ELF-1 (cell line): ENCODE measurements at regions not wholly inside any gene's neighbourhood (a gene's known extent, or its start where the extent isn't known, plus 50 kb on each side); places are given as distances from the start of the nearest gene placed in this dataset.
"Not testable (repeated sequence)": the region's sequence is repeated elsewhere in the genome, so short reads cannot be mapped to it uniquely, and the experiment has no call there.

Source experiments
- DNase-seq: peaks from one replicate; pipeline ENCODE4 v3.0.0-alpha.2; 2016; ENCODE audit warnings: low read depth, low spot score

DNA sequence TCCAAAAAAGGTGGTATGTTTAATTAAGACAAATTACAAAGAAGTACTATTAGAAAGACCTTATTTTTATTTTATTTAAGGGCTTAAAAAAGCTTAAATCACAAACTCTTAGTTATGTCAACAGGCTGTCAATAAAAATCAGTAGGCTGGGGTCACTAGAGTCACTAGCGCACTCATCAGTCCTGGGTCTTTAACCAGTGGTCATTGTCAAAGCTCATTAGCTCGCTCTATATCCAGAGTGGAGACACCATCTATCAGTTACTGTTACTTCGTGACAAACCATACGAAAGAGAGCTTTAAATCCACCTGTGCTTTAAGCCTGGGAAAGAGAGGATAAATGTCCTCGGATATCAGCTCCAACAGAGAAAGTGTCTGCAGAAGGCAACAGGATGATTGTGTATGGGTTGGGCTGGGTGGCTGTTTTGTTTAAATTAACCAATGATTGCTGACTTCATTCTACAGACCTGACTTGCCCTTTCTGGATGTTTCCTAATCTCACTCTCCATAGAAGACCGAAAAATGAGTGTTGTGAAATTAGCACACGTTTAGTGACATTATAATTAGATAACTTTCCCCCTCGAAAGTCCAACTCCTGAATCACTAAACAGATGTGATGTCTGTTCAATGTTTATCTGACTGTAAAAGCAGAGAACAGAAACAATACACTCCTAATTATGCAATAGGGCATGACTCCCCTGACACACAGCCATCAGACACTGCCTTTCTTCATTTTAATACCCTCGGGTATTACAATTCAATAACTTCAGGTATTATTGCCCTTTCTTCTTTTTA lies 123.6 kb upstream of the TNPO1 start:
- DNase-seq: no peak

DNA sequence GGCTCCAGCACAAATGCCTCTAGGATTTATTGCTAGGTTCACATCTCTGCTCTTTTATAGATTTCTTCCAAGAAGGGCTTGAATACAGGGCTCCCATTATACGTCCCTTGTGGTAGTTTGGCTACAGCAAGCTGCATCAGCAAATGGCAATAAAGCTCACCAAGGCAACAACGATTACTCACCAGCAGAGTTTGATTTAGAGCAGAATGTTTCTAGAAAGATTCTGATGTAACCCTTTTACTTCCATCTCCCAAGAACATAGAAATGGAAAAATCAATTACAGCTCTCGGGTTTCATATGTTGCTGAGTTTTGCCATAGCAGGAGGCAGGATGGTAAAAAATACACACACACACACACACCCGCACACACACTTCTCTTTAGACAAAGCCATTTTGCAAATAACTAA lies 124.2 kb upstream of the TNPO1 start:
- no peak for DNase-seq

DNA sequence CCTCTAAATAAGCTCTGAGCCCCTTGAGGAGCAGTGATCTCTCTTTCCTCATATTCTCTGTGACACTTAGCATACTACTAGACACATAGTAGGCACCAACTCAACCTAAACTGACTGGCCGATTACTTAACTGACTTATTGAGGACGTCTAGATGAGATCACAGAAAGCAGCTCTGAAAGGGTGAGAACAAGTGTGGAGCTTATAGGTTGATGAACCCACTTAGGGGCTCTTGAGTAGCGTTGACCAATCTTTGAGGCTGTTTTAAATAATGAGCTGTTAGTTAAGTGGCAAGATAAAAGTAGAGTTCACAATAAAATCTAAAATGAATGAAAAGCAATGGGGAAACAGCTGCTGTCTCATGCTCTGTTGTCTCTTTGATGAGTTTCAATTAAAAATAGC lies 124.7 kb upstream of the TNPO1 start:
- no peak for DNase-seq

DNA sequence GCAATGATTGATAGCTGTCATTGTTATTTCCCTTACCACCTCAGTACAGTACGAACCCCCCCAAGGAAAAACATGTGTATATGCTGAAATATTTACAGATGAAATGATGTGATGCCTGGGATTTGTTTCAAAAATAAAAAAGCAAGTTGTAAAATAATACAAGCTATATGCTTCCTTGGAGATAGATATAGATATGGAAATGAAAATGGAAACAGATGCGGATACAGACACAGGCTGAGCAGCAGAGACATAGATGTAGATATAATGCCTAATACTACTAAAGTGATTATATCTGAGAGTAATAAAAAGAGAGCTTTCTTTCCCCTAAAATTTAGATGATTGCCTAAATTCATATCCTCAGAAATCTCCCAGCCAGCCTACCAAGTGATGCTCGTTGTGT lies 127.5 kb upstream of the TNPO1 start:
- no peak for DNase-seq

DNA sequence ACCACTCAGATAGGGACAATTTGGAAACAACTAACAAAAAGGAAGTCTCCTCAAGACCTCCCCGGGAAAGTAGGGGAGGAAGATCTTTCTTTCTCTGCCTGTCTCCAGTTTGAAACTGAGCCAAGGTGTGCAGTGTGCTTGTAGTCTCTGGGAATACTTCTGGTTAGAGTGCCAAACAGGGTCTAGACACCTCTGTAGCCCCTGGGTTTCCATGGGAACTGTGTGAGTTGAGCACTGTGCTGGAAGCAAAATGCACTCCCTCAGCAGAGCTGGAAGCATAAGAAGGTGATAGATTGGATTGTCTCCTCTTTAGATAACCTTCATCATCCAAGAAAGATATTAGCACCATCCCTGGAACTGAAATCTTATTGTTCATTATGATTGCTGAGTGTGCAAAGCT lies 129.2 kb upstream of the TNPO1 start:
- DNase-seq: no peak

DNA sequence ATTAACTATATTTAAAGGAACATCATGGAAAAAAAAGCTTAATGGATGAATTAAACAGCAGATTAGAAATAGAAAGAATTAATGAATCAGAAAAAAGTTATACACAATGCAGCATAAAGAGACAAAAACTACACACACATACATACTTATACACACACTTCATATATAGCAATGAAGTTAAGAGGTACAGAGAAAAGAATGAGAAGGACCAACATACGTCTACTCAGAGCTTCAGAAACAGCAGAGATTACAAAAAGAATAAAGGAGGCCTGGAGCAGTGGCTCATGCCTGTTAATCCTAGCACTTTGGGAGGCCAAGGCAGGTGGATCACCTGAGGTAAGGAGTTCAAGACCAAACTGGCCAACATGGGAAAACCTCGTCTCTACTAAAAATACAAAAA lies 133.9 kb upstream of the TNPO1 start:
- DNase-seq: no peak

DNA sequence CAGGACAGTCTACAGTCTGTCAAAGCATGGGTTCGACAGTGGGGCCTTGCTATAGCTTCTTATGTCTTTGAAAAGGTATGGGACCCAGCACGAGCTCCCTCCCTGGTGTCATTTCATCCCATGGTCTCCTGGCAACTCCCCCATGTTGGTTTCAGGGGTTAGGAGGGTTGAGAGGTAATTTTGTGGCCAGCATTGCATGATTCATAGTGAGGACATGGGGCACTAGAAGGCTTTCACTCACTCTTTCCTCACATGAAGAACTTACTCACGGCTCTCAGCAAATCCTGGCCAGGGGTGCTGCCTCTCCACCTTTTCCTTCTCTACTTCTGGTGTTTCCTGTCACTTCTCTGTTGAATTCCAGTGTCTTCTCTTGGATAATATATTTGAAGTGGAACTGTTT lies 134.7 kb upstream of the TNPO1 start:
- DNase-seq: no peak

DNA sequence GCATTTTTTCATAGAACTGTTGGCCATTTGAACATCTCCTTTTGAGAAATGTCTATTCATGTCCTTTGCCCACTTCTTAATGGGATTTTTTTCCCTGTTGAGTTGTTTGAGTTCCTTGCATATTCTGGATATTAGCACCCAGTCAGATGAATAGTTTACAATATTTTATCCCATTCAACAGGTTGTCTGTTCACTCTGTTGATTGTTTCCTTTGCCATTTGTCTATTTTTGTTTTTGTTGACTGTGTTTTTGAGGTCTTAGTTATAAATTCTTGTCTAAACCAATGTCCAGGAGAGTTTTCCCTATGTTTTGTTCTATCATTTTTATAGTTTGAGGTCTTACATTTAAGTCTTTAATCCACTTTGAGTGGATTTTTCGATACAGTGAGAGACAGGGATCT lies 139.0 kb upstream of the TNPO1 start:
- no peak for DNase-seq

DNA sequence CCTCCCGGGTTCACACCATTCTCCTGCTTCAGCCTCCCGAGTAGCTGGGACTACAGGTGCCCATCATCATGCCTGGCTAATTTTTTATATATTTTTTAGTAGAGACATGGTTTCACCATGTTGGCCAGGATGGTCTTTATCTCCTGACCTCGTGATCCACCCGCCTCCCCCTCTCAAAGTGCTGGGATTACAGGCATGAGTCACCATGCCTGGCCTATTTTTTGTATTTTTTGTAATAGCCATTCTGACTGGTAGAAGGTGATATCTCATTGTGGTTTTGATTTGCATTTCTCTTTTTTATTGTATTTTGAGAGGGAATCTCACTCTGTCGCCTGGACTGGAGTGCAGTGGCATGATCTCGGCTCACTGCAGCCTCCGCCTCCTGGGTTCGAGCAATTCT lies 139.6 kb upstream of the TNPO1 start:
- DNase-seq: not testable (repeated sequence)

DNA sequence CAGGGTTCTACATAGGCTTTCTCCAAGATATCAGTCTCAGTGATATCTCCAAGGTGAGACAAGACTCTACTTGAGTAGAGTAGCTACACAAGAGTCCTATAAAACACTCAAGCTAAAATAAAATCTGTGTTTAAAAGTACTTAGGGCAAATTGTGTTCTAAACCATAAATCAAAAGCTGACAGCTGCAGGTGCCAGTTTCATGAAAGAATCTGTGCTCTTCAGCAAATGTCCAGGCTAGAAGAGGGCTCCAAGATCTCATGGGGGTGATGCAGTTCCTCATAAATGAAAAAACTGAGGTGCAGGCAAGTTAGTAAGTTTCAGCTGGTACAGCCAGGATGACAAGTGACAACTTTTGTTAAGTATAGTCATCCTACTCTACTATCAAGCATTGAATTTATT lies 142.8 kb upstream of the TNPO1 start:
- no peak for DNase-seq

DNA sequence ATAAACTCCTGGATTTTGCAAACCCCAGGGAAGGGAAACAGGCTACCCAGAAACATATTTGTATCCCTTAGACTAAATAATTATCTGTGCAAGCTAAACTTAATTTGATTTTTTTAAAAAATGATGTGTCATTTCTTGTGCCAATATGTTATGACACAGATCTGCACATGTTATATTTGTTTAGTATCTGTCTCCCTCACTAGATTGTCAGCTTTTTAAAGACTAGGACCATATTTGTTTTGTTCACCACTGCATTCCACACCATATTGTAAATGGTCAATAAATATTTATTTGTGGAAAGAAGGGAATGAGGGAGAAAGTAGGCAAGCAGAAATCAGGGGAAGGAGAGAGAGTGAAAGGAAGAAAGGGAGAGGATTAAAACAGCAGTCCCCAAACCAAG lies 143.3 kb upstream of the TNPO1 start:
- no peak for DNase-seq

DNA sequence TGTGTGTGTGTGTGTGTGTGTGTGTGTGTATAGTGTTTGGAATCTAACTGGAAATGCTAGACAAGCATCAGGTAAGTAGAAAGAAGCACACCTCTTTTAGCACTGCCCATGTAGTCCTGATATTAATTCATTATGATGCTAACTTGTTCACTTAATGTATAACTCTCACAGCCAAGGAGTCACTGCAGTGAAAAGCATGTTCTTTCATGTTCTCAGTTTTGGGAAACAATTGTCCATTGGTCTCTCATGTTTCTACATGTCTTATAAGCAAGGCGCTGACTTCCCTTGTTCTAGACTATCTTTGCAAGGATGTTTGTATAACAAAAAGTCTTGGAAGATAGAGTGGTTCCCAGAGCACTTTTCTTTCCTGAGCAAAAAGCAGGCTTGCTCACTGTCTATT lies 148.8 kb upstream of the TNPO1 start:
- DNase-seq: no peak

DNA sequence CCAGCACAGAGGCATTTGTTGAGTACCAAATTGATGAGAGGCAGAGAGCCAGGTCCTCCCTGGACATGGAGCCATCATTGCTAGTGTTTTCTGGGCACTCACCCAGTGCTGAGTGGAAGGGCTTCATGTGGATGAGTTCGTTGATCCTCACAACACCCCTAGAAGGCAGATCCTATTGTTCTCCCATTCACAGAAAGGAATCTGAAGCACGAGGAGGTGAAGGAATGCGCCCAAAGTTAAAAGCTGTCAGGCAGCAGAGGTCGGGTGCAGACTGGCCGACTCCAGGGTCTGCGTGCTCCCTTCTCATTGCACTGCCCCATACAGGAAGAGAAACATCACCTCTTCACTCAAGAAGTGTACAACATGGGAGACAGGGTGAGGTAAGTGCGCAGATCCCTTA lies 153.5 kb upstream of the TNPO1 start:
- DNase-seq: peak; percentile 40

DNA sequence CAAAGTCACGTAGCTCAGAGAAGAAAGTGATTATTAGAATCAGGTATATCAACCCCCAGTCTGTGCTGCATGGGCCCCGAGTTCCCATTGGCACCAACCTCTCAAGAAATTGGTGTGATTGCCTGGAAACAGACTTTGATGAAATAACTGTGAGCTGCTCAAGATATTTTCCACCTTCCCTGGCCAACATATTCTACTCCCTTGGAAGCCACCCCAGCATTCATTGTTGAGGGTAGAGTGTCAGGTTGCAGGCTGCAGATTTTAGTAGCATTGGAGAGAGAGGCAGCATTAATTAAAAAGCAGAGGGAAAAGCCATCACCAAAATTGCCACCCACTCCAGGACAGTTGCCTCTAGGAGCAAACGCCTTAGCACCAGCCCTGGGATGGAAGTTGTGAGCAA lies 154.2 kb upstream of the TNPO1 start:
- DNase-seq: no peak

DNA sequence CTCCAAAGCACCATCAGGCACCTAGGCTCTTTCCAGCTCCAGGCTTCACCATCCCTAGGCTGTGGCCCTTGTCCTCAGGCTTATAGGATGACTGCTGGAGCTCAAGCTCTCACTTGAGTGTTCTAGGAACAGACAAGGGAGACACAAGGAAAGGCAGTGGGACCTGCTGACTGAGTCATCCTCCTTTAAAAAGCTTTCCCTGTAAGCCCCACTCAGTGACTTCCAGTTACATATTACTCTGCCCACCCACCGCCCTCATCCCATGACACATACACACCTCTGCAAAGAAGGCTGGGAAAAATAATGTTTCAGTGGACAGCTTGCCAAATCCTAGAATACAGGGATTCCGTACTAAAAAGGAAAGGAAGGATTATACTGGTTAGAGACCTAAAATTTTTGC lies 154.2 kb upstream of the ZNF366 start:
- DNase-seq: no peak

DNA sequence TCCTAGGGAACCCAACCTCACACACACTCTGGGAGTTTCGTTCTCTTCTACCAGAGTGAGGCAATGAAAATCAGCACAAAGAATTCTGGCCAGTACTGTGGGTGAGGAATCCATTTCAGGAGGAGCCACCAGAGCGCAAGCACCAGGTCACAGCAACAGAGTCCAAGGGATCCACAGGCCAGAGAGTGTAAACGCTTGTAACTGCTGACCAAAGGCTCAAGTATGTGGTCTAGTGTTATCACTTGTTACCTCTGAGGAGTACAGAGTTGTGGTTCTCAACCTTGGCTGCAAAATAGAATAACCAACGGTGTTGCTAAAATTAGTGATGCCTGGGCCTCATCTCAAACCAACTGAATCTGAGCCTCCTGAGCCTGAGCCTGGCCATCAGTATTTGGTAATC lies 152.5 kb upstream of the ZNF366 start:
- no peak for DNase-seq

DNA sequence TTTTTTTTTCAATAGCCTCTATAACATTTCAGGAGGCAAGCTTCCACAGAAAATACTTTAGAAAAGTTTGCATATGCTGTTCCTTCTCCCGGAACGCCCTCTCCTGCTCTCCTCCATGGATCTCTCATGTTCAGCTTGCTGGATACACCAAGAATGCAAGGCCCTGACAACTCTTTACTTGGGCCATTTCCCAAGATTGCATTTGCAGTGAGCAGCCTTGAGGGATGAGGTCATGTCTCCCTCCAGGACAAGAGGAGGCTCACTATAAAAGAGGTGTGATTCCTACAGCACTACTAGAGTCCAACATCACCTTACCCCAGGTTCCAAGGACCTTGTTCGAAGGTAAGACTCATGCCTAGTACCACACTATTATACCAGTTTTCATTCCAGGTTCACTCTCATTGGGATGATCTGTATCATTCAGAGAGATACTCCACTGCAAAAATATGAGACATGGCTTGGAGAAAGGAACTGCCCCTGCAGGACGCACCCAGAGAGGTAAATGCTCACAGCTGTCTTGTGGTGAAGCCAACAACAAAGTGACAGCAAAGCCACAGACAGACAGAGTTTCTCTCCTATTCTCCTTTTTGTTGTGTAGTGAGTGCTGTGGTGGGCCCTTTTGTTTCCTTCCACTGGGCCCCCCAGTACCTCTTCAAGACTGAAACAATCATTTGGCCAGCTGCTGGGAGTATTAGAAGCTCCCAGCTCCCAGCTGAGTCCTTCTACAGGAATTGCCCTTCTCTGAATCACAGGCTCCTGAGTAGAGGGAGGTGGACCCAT lies 151.7 kb upstream of the ZNF366 start:
- no peak for DNase-seq

DNA sequence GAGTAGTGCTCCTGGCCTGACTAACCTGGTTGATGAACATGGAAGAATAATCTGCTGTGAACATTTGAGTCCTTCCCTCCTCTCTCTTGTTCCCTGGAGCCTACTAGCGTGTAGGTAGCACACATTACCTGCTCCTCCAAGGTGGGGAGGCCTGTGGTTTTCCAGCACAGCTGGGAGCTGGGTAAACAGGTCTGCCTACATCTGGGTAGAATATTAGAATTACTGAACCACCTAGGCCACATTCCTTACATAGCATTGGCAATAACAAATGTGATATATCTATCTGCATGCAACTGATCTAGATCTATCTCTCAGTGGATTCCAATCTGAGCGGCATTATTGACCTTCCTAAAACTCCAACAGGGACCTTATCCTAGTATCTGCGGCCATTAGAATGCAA lies 151.0 kb upstream of the ZNF366 start:
- no peak for DNase-seq

DNA sequence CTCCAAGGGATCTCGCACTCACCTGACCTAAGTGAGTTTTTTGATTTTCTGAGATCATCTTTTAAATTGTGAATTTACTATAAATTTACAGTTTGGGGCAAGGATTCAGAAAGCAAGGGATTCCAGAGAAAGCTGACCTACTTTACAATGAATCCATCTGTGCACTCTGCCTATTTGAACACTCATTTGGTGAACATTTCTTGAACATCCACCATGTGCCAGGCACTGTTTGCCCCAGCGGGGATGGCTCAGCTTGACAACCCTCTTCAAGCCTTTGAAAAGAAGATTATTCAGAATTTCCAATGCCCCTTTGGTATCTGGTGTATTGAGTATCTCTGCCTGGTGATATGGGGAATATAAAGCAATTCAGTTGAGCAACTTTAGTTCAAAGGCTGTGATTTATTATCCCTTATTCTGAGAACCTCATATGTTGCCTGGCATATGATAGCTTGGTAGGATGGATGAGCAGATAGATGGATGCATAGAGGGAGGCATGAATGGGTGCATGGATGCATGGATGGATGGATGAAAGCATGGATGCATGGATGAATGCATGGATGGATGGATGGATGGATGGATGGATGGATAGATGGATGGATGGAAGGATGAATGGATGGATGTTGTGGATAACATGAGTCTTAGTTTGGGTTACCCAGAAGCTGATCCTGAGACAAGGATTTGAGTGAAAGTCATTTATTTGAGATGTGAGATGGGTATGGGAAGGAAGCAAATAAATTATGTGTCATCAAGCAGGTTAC lies 149.7 kb upstream of the ZNF366 start:
- DNase-seq: no peak

DNA sequence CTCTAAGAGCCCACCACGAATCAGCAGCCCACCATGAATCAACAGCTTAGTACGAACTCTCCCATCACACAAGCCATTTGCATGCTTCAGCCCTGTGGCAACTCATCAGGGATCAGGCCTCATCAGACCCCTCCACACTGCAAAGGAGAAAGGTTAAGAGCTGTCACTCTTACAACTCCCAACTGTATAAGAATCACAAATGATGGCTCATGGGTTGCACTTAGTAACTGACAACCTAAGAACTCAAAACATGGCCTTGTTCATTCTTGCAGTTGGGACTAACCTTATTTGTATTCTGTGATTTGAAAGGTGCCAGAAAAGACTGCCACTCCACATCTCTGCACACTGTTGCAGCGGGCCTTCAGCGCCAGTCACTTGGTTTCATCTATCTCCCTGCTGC lies 149.1 kb upstream of the ZNF366 start:
- DNase-seq: no peak

DNA sequence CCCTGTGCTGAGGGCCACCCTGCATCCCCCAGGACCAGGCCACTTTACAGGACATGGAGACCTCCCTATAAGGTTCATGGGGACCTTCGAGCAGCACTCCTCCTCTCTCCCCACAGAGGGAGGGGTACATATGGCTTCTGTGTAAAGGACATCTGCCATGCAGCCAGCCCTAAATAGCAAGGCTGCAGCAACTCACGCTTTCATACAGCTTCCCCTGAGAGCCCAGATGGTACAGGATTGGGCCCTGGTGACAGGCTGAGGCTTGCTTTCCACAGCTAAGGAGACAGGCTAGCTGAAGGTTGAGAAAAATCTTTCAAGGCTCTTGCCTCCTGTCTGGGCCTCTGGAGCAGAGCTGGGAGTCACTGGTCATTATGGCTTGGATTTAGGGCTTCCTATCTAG lies 147.0 kb upstream of the ZNF366 start:
- no peak for DNase-seq

DNA sequence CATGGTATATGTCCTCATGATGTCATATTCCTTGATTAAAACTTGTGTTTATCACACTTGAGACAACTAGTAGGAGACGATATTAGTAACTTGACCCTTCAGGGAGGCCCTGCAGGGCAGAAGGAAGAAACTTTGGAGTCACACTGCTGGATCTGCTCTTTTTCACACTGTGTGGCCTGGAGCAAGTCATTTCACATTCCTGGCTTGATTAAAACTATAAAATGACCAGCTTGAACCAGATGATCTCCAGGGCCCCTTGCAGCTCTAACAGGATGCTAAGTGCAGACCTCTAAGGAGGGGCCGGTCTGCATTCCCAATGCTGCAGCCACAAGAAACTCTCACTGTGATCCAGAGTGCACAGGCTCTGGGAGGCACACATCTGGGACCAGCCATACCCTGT lies 146.4 kb upstream of the ZNF366 start:
- peak; percentile 84 for DNase-seq

DNA sequence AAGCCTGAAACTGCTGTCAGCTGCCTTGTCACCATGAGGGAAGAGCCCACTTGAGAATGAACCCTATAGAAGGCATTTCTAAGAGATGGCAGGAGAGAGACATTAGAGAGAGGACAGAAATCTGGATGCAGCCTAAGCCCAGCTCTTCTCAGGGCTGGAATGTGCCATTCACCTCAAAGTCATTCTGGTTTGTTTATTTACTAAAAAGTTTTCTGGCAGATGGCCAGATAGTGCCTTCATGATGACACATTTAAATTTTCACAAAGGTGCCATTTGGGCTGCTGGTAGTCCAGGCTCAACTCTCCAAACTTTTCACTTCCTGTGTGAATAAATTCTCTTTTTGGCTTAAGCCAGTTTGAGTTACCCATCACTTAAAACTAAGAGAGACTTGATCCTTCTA lies 144.6 kb upstream of the ZNF366 start:
- no peak for DNase-seq
